Natural killer cell treated with Interleukin-12 subunit alpha and Interleukin-12 subunit beta and Interleukin-15 and Interleukin-18, amount 100 ng/mL, for 72 hours (primary cell): ENCODE measurements at regions not wholly inside any gene's neighbourhood (a gene's known extent, or its start where the extent isn't known, plus 50 kb on each side); places are given as distances from the start of the nearest gene placed in this dataset.

Experiments used
- ATAC-seq, 2 donors: fragments of 150-1000 bp; cut with Tn5 transposase in 1 of 2; sonication (Bioruptor Pico), chemical (Tn5 transposase) in 1 of 2; 2 replicates each; pipeline ENCODE4 v1.10.0; 2021
- DNase-seq: peaks from one replicate; pipeline ENCODE4 v3.0.0; 2022; ENCODE audit warnings: low spot score
- H3K27ac Mint-ChIP-seq, 2 donors: 1 replicate in 1 of 2; 2 replicates in 1 of 2; pipeline ENCODE4 v1.8.0; 2022; ENCODE audit warnings: mixed read lengths in 2 of 2, mild to moderate bottlenecking in 1 of 2, moderate library complexity in 1 of 2
- H3K27me3 Mint-ChIP-seq, 2 donors: 1 replicate in 1 of 2; 2 replicates in 1 of 2; pipeline ENCODE4 v1.8.0; 2022; ENCODE audit warnings: mixed read lengths in 2 of 2
- H3K36me3 Mint-ChIP-seq: one replicate; pipeline ENCODE4 v1.8.0; 2022; ENCODE audit warnings: mixed read lengths
- H3K4me1 Mint-ChIP-seq, 2 donors: 1 replicate in 1 of 2; 2 replicates in 1 of 2; pipeline ENCODE4 v1.8.0; 2022; ENCODE audit warnings: low read depth in 2 of 2, mixed read lengths in 2 of 2, mild to moderate bottlenecking in 1 of 2
- H3K4me3 Mint-ChIP-seq: one replicate; pipeline ENCODE4 v1.8.0; 2022; ENCODE audit warnings: mixed read lengths
- H3K9me3 Mint-ChIP-seq: 2 replicates; pipeline ENCODE4 v1.8.0; 2022; ENCODE audit warnings: mixed read lengths

DNA sequence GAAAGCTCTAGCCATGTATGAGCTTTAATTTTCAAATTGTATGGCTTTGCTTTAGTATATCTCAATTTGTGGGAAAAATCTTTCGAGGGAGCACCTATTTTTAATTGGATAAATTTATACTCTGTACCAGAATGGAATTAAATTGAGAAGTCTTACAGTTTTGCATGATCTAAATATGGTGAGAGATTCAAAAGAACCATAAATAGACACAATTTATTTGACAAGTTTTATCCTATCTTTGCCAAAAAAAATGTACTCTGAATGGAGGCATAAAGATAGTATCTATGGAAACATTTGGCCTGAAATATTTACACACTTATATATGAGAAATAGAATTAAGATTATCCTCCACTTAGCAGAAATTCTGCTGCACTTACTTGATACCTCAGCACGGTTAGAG is 238.4 kb downstream of the NDUFA10 start:
- no peaks in the 10 kb centered on the region for H3K36me3 Mint-ChIP-seq
- H3K4me1 Mint-ChIP-seq = peaks cover 0 to 2% of the 10 kb centered on the region in 2 donors
- no peaks in the 10 kb centered on the region for H3K9me3 Mint-ChIP-seq
- no peak overlapping the region for H3K4me3 Mint-ChIP-seq
- DNase-seq (no peak), ATAC-seq (no peak)
- peaks cover 22 to 33% of the 10 kb centered on the region in 2 donors for H3K27me3 Mint-ChIP-seq
- no peak overlapping the region for H3K27ac Mint-ChIP-seq

DNA sequence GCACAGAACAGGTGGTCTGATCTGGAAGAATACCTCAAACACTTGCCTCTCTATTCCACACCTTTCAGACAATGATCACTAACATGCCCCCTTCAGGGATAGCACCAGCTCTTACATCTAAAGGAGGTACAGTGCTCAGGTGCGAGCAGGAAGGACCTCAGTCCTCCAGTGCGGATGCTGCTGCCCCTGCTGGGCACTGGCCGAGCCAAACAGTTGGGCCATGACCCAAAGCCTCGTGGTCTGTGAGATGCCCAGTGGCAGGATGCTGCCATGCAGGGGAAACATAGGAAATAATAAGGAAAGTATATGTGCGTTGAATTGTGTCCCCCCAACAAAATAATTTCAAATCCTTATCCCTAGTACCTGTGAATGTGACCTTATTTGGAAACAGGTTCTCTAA is 243.7 kb downstream of the NDUFA10 start:
- Mint-ChIP-seq H3K9me3 (no peaks in the 10 kb centered on the region), H3K4me1 (no peaks in the 10 kb centered on the region), H3K36me3 (no peaks in the 10 kb centered on the region), H3K27me3 (peaks cover 18 to 40% of the 10 kb centered on the region in 2 donors), H3K27ac (no peak overlapping the region), H3K4me3 (no peak overlapping the region)
- ATAC-seq = no peak
- DNase-seq = no peak

DNA sequence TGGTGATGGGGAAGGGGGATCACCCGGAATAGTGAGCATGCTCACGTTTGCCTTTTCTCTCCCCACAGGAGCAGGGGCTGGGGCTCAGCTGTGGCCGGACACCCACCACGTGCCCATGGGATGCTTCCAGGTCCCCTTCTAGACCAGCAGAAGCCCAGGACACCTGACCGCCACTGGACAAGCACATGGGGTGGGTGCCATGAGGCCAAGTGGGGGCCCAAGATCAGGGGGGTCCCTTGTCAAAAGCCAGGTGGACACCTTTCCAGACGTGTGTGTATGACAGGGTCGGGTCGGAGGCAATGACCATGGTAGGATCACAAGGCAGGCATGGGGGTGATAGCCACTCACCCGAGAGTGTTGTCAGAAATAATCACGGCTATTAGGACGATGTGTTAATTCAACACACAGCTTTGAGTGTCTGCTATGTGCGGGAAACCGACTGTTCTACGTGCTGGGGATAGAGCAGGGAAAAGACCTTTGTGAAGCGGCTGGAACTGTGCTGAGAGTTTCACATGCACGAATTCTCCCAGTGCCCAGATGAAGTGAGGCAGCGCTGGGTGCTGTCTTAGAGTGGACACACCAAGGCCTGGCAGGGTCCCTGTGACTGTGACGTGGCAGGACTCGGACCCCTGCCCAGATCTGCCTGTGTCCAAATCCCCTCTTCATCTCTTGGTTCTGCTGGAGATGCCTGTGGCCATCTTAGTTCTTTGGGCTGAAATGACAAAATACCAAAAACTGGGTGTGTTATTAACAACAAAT is 244.7 kb downstream of the NDUFA10 start:
- no peak overlapping the region for H3K27ac Mint-ChIP-seq
- H3K36me3 Mint-ChIP-seq = no peaks in the 10 kb centered on the region

DNA sequence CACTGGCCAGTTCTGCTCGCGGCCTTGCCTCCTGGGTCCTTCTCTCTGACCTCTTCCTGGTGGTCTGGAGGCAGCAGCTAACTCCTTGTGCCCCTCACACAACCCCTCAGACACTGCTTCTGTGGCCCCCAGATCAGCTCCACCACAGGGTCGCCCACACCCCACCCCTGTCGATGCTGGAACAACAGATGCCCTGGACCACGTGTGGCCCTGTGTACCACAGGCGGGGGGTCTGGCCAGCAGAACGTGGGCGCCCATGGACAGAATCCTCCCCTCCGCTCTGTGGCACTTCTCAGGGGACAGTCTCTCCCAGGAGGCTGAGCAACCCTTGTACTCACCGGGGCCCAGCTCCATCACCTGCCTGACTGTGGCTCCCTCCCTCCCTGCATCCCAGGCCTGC is 245.6 kb downstream of the NDUFA10 start:
- no peaks in the 10 kb centered on the region for H3K36me3 Mint-ChIP-seq
- H3K4me3 Mint-ChIP-seq = no peak overlapping the region
- H3K27me3 Mint-ChIP-seq = peaks cover 13 to 31% of the 10 kb centered on the region in 2 donors
- H3K9me3 Mint-ChIP-seq = no peaks in the 10 kb centered on the region
- no peak for DNase-seq
- no peaks in the 10 kb centered on the region for H3K4me1 Mint-ChIP-seq
- ATAC-seq = no peak
- H3K27ac Mint-ChIP-seq = no peak overlapping the region

More for the DNA sequence above, 244.7 kb downstream of the NDUFA10 start:
- ATAC-seq (no peak), DNase-seq (no peak)
- Mint-ChIP-seq H3K4me1 (no peaks in the 10 kb centered on the region), H3K27me3 (peaks cover 13 to 34% of the 10 kb centered on the region in 2 donors), H3K9me3 (no peaks in the 10 kb centered on the region), H3K4me3 (no peak overlapping the region)

DNA sequence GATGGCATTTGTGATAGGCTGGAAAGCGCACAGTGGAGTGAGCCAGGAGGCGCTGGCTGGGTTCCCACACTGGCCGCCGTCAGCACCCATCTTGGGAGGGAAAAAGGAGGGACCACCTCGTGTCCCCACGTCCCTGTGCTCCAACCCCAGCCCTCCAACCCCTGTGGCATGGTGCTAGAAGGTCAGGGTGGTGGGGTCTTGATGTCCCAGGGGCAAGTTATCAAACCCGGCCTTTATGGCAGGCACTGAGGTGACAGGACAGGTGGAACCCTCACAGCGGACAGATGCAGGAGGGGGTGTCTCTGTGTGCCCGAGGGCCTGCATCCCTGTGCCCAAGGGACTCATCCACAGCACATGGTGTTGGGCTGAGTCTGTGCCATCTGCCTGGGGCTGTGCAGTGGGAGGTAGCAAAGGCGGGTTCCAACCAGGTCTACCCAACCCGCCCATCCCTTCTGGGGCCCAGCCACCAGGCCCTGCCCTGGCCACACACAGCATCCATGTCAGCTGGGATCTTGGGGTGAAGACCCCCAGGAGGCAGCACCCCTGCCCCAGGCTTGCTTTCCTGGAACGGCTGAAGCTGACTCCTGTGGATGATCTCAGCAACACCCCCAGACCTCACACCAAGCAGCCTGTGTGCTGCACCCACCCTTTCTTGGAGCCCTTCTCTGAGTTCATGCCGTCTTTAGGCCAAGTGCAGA is 246.1 kb downstream of the NDUFA10 start:
- Mint-ChIP-seq H3K4me3 (no peak overlapping the region), H3K9me3 (no peaks in the 10 kb centered on the region)

DNA sequence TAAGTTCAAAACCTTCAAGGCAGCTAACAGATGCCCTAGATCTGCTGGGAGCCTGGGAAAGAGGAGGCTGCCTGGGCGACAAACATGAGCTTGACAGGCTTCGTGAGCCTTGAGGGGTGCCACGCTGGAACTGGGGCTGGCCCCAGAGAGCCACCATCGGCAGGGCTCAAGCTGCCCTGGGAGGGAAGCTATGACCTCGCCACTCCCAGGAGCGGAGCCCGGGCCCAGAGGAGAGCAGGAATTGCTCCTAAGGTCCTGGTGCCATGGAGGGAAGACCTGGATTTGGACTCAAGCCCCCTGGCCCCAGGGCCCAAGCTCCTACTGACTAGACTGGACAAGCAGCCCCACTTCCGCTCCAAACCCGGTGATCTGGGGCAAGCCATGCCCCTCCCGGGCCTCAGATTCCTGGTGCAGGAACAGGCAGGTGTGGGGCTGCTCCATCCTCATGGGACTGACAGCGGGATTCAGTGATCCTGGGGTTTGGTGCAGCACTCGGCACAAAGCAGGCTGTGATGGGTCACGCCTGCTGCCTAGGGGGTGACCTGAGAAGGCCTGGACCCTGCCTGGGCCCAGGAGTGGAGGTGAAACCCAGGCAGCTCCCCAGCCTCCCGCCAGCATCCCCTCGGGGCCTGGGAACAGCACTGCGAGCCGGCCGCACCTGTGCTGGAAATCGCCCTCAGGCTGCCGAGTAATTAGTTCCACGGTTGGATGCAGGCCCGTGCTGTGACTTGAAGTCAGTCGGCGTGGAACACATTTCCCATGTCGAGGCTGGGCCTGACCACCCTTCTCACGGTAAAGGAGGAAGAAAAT is 246.9 kb downstream of the NDUFA10 start:
- ATAC-seq (no peak), DNase-seq (no peak)
- H3K4me3 Mint-ChIP-seq = no peak overlapping the region
- no peaks in the 10 kb centered on the region for H3K36me3 Mint-ChIP-seq
- H3K9me3 Mint-ChIP-seq = no peaks in the 10 kb centered on the region
- no peak overlapping the region for H3K27ac Mint-ChIP-seq
- H3K4me1 Mint-ChIP-seq = no peaks in the 10 kb centered on the region
- peaks cover 8 to 23% of the 10 kb centered on the region in 2 donors for H3K27me3 Mint-ChIP-seq

More for the DNA sequence above, 246.1 kb downstream of the NDUFA10 start:
- H3K36me3 Mint-ChIP-seq = no peaks in the 10 kb centered on the region
- H3K27ac Mint-ChIP-seq = no peak overlapping the region
- DNase-seq (no peak), ATAC-seq (peak in 1 of 2 donors; percentile 20)
- peaks cover 13 to 31% of the 10 kb centered on the region in 2 donors for H3K27me3 Mint-ChIP-seq
- H3K4me1 Mint-ChIP-seq = no peaks in the 10 kb centered on the region

DNA sequence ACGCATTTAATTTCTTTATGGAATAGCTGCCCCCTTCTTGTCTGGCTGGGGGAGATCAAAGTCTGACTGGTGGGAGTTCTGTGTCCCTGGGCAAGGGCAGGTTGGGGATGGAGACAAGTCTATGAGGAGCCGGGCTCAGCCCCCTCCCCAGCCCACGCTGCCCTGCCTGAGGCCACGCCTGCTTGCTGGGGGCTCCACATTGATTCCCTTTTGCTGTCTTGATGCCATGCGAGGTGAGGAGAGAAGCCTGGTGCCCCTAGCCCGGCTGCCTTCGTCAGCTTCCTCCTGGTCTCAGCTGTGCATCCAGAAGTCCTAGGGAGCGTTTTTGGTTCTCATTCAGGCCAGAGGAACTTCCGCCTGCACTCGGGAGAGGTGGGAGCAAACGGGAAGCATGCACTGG is 247.9 kb downstream of the NDUFA10 start:
- ATAC-seq = no peak
- Mint-ChIP-seq H3K4me3 (no peak overlapping the region), H3K4me1 (no peaks in the 10 kb centered on the region), H3K27me3 (peaks cover 6 to 16% of the 10 kb centered on the region in 2 donors), H3K9me3 (no peaks in the 10 kb centered on the region), H3K36me3 (no peaks in the 10 kb centered on the region), H3K27ac (no peak overlapping the region)
- no peak for DNase-seq

DNA sequence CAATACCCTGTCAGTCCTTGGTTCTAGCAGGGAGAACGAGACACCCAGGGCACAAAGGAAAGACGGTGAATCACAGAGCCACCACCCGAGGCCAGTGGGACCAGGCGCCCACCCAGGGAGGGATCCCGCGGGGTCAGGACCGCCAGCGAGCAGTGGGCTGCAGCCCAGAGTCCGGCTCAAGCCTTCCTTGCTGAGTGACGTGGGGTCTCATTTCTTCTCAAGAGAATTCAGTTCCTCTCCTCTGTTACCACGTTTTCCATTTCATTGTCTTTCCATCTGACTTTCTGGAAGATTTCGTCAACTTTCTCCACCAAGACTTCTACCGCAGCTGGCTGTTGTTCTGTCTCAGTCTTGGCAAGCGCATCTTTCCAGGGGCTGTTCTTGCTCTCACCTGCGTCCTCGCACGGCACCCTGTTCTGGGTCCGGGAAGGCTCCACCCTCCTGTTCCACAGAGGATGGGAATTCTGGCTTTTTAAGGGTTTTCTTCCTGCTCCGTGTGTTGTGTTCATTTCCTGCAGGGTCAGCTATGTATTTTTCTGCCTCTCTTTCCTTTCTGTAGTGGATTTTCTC is 248.6 kb downstream of the NDUFA10 start:
- no peak for ATAC-seq
- H3K36me3 Mint-ChIP-seq = no peaks in the 10 kb centered on the region
- H3K9me3 Mint-ChIP-seq = peaks cover 2% of the 10 kb centered on the region
- DNase-seq = no peak
- no peak overlapping the region for H3K4me3 Mint-ChIP-seq
- H3K4me1 Mint-ChIP-seq = no peaks in the 10 kb centered on the region
- peaks cover 8 to 16% of the 10 kb centered on the region in 2 donors for H3K27me3 Mint-ChIP-seq
- no peak overlapping the region for H3K27ac Mint-ChIP-seq

DNA sequence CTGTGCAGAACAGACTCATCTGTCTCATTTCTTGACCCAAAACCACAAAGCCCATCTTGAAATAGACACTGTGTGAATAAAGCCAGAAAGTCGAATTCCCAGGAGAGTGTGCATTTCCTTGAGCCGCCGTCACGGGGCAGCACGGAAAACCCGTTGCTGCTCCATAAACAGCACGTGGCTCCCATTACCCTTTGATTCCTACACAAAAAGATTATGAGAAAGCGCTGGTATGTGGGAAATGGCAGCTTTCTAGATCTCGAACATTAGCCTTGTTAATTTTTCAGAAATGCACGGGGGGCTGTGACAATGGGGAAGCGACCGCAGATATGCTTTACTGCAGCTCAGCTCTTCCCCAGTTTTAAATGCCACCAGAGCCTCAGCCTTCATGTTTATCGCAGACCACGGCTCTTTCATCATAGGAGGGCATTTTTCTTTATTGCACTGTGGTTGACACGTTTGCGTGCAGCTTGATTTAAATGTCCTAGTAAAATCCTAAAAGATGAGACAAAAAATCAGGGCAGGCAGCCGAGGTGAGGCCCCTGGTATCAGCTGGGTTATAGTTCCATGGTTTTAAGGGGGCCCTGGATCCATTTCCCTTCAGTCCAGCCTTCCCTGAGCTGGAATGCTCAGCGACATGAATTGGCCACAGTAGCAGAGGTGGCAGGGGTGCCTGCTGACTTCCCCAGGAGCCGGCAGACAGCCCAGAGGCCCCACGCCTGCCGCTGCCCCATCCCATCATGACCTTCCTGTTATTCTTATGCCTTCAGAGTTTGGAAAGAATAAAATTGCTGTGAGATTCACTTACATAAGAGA is 249.3 kb downstream of the NDUFA10 start:
- ATAC-seq (no peak), DNase-seq (no peak)
- Mint-ChIP-seq H3K4me3 (no peak overlapping the region), H3K36me3 (no peaks in the 10 kb centered on the region), H3K27ac (no peak overlapping the region), H3K4me1 (no peaks in the 10 kb centered on the region), H3K27me3 (peaks cover 9 to 16% of the 10 kb centered on the region in 2 donors), H3K9me3 (peaks cover 3% of the 10 kb centered on the region)

DNA sequence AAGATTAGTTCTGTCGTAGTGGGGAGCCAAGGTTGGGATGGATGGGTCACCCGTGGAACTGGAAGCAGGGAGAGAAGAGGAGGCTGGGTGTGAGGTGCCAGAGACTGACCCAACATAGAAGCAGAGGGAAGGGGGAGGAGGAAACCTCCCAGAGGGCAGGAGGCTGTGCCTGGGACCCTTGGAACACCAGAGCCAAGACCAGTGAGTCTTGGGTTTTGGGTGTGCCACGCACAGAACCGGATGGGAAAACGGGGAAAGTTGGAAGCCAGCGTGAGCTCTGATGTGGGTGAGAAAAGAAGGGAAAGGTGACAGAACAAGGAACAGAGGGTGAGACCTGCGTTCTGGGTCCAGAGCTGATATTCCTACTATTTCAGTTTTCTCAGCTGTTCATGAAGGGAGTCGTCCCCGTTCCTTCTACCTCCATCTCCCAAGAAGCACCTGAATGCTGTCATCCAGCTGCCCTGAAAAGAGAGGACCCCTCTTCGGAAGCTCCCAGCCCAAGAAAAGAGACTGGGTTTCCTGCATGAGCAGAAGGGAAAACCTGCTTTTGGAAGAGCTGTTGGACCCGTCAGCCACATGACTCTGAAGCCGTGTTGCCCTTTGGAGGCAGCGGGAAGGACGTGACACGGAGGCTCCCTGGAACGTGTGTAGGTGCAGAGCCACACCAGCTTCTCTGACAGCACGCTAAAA is 250.1 kb downstream of the NDUFA10 start:
- no peak for DNase-seq
- ATAC-seq = no peak
- Mint-ChIP-seq H3K4me3 (no peak overlapping the region), H3K27me3 (peaks cover 9 to 16% of the 10 kb centered on the region in 2 donors), H3K36me3 (no peaks in the 10 kb centered on the region), H3K9me3 (peaks cover 3% of the 10 kb centered on the region), H3K27ac (no peak overlapping the region), H3K4me1 (no peaks in the 10 kb centered on the region)

DNA sequence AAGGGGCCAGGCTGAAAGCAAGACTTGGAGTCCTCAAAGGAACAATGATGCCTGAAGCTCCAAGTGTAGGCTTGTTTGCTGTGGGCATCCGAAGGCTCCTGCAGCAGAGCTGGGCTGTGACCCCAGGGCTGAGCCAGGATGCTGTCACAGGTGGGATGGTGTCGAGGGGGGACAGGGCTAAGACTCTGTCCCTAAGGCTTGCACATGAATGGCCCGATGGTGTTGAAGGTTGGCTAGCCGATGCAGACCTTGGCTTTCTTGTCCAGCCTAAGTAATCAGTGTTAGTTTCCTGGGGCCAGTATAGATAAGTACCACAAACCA is 251.0 kb downstream of the NDUFA10 start:
- DNase-seq (no peak), ATAC-seq (no peak)
- H3K4me3 Mint-ChIP-seq = no peak overlapping the region
- H3K27me3 Mint-ChIP-seq = peaks cover 11 to 18% of the 10 kb centered on the region in 2 donors
- H3K36me3 Mint-ChIP-seq = no peaks in the 10 kb centered on the region
- peaks cover 3% of the 10 kb centered on the region for H3K9me3 Mint-ChIP-seq
- no peaks in the 10 kb centered on the region for H3K4me1 Mint-ChIP-seq
- no peak overlapping the region for H3K27ac Mint-ChIP-seq

DNA sequence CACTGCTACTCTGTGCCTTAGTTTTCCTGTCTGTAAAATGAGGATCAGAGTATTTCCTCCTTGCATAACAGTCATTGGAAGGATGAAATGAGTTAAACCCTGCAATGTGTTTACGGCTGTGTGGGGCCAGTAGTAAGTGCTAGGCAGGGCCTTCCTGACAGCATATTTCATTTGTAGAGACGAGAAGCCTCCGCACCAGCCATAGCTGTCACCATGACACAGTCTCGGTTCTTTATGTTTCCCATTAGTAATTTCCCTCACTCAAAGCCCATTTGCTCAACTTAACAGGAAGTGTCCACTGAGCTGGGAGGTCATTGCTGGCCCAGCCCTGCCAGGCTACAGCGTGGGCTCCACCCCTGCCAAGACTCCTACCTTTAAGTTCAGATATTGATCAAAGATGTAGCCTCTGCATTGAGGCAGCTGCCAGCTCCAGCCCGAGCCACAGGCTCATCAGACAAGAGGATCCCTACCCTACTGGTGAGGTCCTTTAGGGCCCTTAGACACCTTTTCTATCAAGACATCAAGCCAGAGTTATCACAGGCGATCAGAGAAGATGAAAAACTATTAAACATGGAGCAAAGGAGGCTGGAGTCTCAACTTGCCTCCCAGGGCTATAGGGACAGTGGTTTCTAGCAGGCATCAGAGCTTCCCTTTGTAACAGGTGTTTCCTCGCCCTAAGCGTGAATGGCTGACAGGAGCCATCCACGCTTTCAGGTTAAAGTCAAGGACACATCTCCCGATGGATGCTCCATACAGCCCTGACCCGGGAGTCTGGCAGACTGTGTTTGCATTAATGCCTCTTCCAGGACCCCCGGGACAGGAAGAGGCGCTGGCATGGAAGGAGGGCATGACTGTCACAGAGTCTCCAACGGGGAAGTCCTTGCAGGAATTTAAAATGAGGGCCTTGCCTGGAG is 251.7 kb downstream of the NDUFA10 start:
- no peak overlapping the region for H3K4me3 Mint-ChIP-seq
- H3K27ac Mint-ChIP-seq = no peak overlapping the region
- ATAC-seq (no peak), DNase-seq (no peak)
- H3K4me1 Mint-ChIP-seq = no peaks in the 10 kb centered on the region
- no peaks in the 10 kb centered on the region for H3K36me3 Mint-ChIP-seq
- peaks cover 14 to 24% of the 10 kb centered on the region in 2 donors for H3K27me3 Mint-ChIP-seq
- H3K9me3 Mint-ChIP-seq = peaks cover 3% of the 10 kb centered on the region
